Heart right ventricle (tissue), 16 donors: ENCODE measurements at regions not wholly inside any gene's neighbourhood (a gene's known extent, or its start where the extent isn't known, plus 50 kb on each side); places are given as distances from the start of the nearest gene placed in this dataset.

ENCODE experiments used
- ATAC-seq, 8 donors: fragments of 200-7000 bp; cut with Tn5 transposase; one replicate each; pipeline ENCODE4 v1.9.1; 2020; ENCODE audit warnings: mild to moderate bottlenecking in 8 of 8, moderate library complexity in 8 of 8, moderate number of reproducible peaks in 1 of 8
- DNase-seq, 2 donors: peaks; one replicate each; pipeline ENCODE4 v3.0.0-alpha.2; 2020
- H3K27ac ChIP-seq, 10 donors: fragments of 200-600 bp; sonication (generic) in 2 of 10; one replicate each; pipeline versions ENCODE4 v1.5.0 to v1.8.0; 2020 to 2022; ENCODE audit warnings: mild to moderate bottlenecking in 3 of 10
- H3K27me3 ChIP-seq, 7 donors: fragments of 200-600 bp; one replicate each; pipeline ENCODE4 v1.8.0; 2021 to 2022; ENCODE audit warnings: mild to moderate bottlenecking in 2 of 7
- H3K36me3 ChIP-seq, 9 donors: fragments of 200-600 bp; sonication (generic) in 1 of 9; one replicate each; pipeline versions ENCODE4 v1.5.0 to v1.8.0; 2020 to 2022; ENCODE audit warnings: mild to moderate bottlenecking in 2 of 9
- H3K4me1 ChIP-seq, 9 donors: fragments of 200-600 bp; sonication (generic) in 1 of 9; one replicate each; pipeline versions ENCODE4 v1.5.0 to v1.8.0; 2020 to 2022; ENCODE audit warnings: mild to moderate bottlenecking in 4 of 9
- H3K4me3 ChIP-seq, 10 donors: fragments of 200-600 bp; sonication (generic) in 2 of 10; one replicate each; pipeline versions ENCODE4 v1.5.0 to v1.8.0; 2020 to 2022; ENCODE audit warnings: mild to moderate bottlenecking in 7 of 10, moderate library complexity in 2 of 10
- H3K9me3 ChIP-seq, 11 donors: fragments of 200-600 bp in 10 of 11; sonication (generic) in 2 of 11; one replicate each; pipeline versions ENCODE4 v1.5.0 to v1.8.0; 2013 to 2022; ENCODE audit warnings: mild to moderate bottlenecking in 2 of 11, control low read depth in 1 of 11, moderate library complexity in 1 of 11
- CTCF ChIP-seq, 9 donors: fragments of 200-600 bp; sonication (generic) in 2 of 9; IDR thresholded peaks; one replicate each; pipeline versions ENCODE4 v1.5.0 to v1.8.0; 2021 to 2022; ENCODE audit warnings: antibody characterized with exemption in 9 of 9, mild to moderate bottlenecking in 5 of 9, moderate library complexity in 1 of 9
- WGBS, 2 donors: extraction: QIAGEN DNeasy Blood & Tissue Kit; methylation state at CpG; one replicate each; pipeline ENCODE4 v1.1.7; 2013; ENCODE audit warnings: inconsistent platforms in 1 of 2; 5-methylcytosine and 5-hydroxymethylcytosine counted together
- intact Hi-C, 10 donors: fragments of 100-400 bp; cut with DNase I; formaldehyde crosslinking; loops; one replicate each; pipeline versions ENCODE4 v1.11.1 to v1.14.2; 2022
- donor health status: Arrhythmogenic right ventricular cardiomyopathy.
- donor health status: ischemic (EF 13 %, LVEDD 7.1; RV severe dilation, severe dysfunction).
- donor health status: healthy with polysubstance abuse.
- donor health status: DM: no; HTN: yes; CAD: no.
- donor health status: DM: no; HTN: no; CAD: no.
- donor health status: ischemic (EF 25% LVEDD 6.9; RV normal size, moderate dysfunction).
- donor health status: ischemic (EF 25% LVEDD 5.7; RV mildly dilated, moderate dysfunction).
- donor health status: healthy.
- donor health status: DM: yes; HTN: yes; CAD: no.
- donor health status: Ischemic cardiomyopathy.
- donor health status: ischemic (EF 35%, LVEDD 5.7; RV mildly dilated, moderate dysfunction).
- donor health status: nonischemic (EF 11% LVEDD 7.7; RV severe dilation, severe dysfunction).
- donor health status: DM: yes; HTN: yes; CAD: no.
- donor health status: PGD.
- donor health status: ischemic (EF 29% LVEDD 5.4; RV normal size, mild dysfunction).
- donor health status: nonischemic (EF 23%, LVEDD 6.1; RV moderate dilation, normal function).

GRCh38 chr5:85173469-85173868 is 788.8 kb upstream of the EDIL3 start:
- Histone ChIP-seq H3K27me3 (no peaks in the 10 kb centered on the region), H3K9me3 (peaks cover 0 to 3% (median 0%) of the 10 kb centered on the region in 11 donors), H3K4me1 (no peaks in the 10 kb centered on the region), H3K27ac (no peak overlapping the region), H3K36me3 (no peaks in the 10 kb centered on the region), H3K4me3 (no peak overlapping the region)
- no peak for DNase-seq
- no peak for TF ChIP-seq CTCF (IDR thresholded peaks at IDR 0.05)
- intact Hi-C loops = no loop called here
- no peak for ATAC-seq

- TF ChIP-seq CTCF (IDR thresholded peaks at IDR 0.05) = no peak
- Histone ChIP-seq H3K27me3 (no peaks in the 10 kb centered on the region), H3K4me3 (no peak overlapping the region), H3K27ac (no peak overlapping the region), H3K9me3 (no peaks in the 10 kb centered on the region), H3K36me3 (no peaks in the 10 kb centered on the region), H3K4me1 (no peaks in the 10 kb centered on the region)
- no peak for ATAC-seq
- WGBS, 2 donors = 91 to 94% methylated on average over 12 of the region's 12 CpGs
- no peak for DNase-seq
- intact Hi-C loops = no loop called here
These were observed 797.7 kb upstream of the EDIL3 start for GRCh38 chr5:85182344-85182743.

- Histone ChIP-seq H3K9me3 (peaks cover 0 to 27% (median 0%) of the 10 kb centered on the region in 11 donors), H3K4me3 (no peak overlapping the region), H3K36me3 (no peaks in the 10 kb centered on the region), H3K4me1 (no peaks in the 10 kb centered on the region), H3K27me3 (no peaks in the 10 kb centered on the region), H3K27ac (no peak overlapping the region)
- intact Hi-C loops = no loop called here
- TF ChIP-seq CTCF (IDR thresholded peaks at IDR 0.05) = no peak
- 85 to 87% methylated on average over 11 of the region's 11 CpGs for WGBS, 2 donors
- DNase-seq (no peak), ATAC-seq (no peak)
These were observed 819.6 kb upstream of the EDIL3 start for GRCh38 chr5:85204289-85204688.

GRCh38 chr5:85205430-85205829 is 820.8 kb upstream of the EDIL3 start:
- intact Hi-C loops = no loop called here
- no peak for ATAC-seq

More at GRCh38 chr5:85205430-85205829, 820.8 kb upstream of the EDIL3 start:
- H3K36me3 ChIP-seq = no peaks in the 10 kb centered on the region
- 59 to 78% methylated on average over 1 of the region's 1 CpG for WGBS, 2 donors
- no peaks in the 10 kb centered on the region for H3K27me3 ChIP-seq
- no peak overlapping the region for H3K4me3 ChIP-seq
- DNase-seq = no peak
- H3K9me3 ChIP-seq = peaks cover 0 to 27% (median 0%) of the 10 kb centered on the region in 11 donors
- TF ChIP-seq CTCF (IDR thresholded peaks at IDR 0.05) = no peak
- H3K27ac ChIP-seq = no peak overlapping the region
- H3K4me1 ChIP-seq = no peaks in the 10 kb centered on the region
